Tibial artery (tissue), 4 donors: ENCODE measurements at regions not wholly inside any gene's neighbourhood (a gene's known extent, or its start where the extent isn't known, plus 50 kb on each side); places are given as distances from the start of the nearest gene placed in this dataset.

ENCODE experiments used
- DNase-seq, 2 donors: peaks; one replicate each; pipeline ENCODE4 v3.0.0-alpha.2; 2019
- H3K27ac ChIP-seq, 2 donors: fragments of 200-600 bp; sonication (generic) in 1 of 2; 1 replicate in 1 of 2; 2 replicates in 1 of 2; pipeline ENCODE4 v1.5.1; 2018 to 2019; ENCODE audit warnings: mild to moderate bottlenecking in 1 of 2
- H3K27me3 ChIP-seq, 2 donors: fragments of 200-600 bp; sonication (generic) in 1 of 2; one replicate each; pipeline versions ENCODE4 v1.5.1 to v1.6.0; 2016 to 2019
- H3K36me3 ChIP-seq, 3 donors: fragments of 200-600 bp; sonication (generic) in 2 of 3; one replicate each; pipeline ENCODE4 v1.5.1; 2016 to 2019; ENCODE audit warnings: mild to moderate bottlenecking in 2 of 3
- H3K4me1 ChIP-seq, 4 donors: fragments of 200-600 bp; sonication (generic) in 2 of 4; 1 replicate in 3 of 4; 2 replicates in 1 of 4; pipeline ENCODE4 v1.5.1; 2016 to 2019
- H3K4me3 ChIP-seq, 2 donors: fragments of 200-600 bp; sonication (generic) in 1 of 2; 1 replicate in 1 of 2; 2 replicates in 1 of 2; pipeline ENCODE4 v1.5.1; 2018 to 2019; ENCODE audit warnings: mild to moderate bottlenecking in 2 of 2
- H3K9me3 ChIP-seq, 3 donors: fragments of 200-600 bp; sonication (generic) in 1 of 3; one replicate each; pipeline ENCODE4 v1.5.1; 2016 to 2019
- CTCF ChIP-seq, 2 experiments: fragments of 200-600 bp in 1 of 2; fragments of 450-650 bp in 1 of 2; IDR thresholded peaks; one replicate each; pipeline ENCODE4 v1.5.1; 2017 to 2019; ENCODE audit warnings: antibody characterized with exemption in 2 of 2, mild to moderate bottlenecking in 1 of 2, moderate library complexity in 1 of 2
- intact Hi-C: fragments of 100-400 bp; cut with DNase I; formaldehyde crosslinking; loops from one replicate; pipeline ENCODE4 v1.15.0; 2023; ENCODE audit warnings: low total_unique reads

GRCh38 chr14:53672526-53672925 lies 284.1 kb downstream of the BMP4 start:
- DNase-seq, result no peak
- intact Hi-C loops, result no loop called here

GRCh38 chr14:53670701-53671100 lies 285.9 kb downstream of the BMP4 start:
- intact Hi-C loops, result no loop called here
- Histone ChIP-seq H3K9me3 (no peaks in the 10 kb centered on the region), H3K4me1 (no peaks in the 10 kb centered on the region), H3K36me3 (no peaks in the 10 kb centered on the region), H3K27me3 (no peaks in the 10 kb centered on the region), H3K27ac (no peak overlapping the region), H3K4me3 (no peak overlapping the region)
- no peak for TF ChIP-seq CTCF (IDR thresholded peaks at IDR 0.05)
- no peak for DNase-seq

More at GRCh38 chr14:53672526-53672925, 284.1 kb downstream of the BMP4 start:
- Histone ChIP-seq H3K36me3 (no peaks in the 10 kb centered on the region), H3K9me3 (peaks cover 0 to 9% (median 6%) of the 10 kb centered on the region in 3 donors), H3K4me1 (no peaks in the 10 kb centered on the region), H3K27me3 (no peaks in the 10 kb centered on the region), H3K4me3 (no peak overlapping the region), H3K27ac (no peak overlapping the region)
- TF ChIP-seq CTCF (IDR thresholded peaks at IDR 0.05), result no peak

DNA sequence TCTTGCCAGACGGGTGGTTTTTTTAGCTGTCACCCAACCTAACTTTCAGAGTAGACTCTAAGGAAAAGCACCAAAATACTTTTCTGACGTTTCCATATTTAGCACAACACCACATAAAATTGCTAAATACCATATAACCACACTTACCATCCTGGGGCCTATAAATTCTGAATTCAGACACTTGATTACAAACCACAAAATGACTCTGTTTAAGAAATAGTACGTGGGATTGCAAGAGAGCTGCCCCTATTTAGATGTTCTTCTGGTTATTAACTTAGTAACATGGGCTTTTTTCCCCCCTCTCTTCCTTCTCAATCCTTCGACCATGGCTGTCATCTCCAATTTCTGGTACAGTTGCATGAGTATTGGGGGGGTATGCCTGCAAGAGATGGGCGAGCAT lies 287.7 kb downstream of the BMP4 start:
- Histone ChIP-seq H3K4me1 (no peaks in the 10 kb centered on the region), H3K27ac (no peak overlapping the region), H3K36me3 (no peaks in the 10 kb centered on the region), H3K27me3 (no peaks in the 10 kb centered on the region), H3K4me3 (no peak overlapping the region), H3K9me3 (no peaks in the 10 kb centered on the region)
- intact Hi-C loops, result no loop called here
- no peak for TF ChIP-seq CTCF (IDR thresholded peaks at IDR 0.05)
- no peak for DNase-seq

DNA sequence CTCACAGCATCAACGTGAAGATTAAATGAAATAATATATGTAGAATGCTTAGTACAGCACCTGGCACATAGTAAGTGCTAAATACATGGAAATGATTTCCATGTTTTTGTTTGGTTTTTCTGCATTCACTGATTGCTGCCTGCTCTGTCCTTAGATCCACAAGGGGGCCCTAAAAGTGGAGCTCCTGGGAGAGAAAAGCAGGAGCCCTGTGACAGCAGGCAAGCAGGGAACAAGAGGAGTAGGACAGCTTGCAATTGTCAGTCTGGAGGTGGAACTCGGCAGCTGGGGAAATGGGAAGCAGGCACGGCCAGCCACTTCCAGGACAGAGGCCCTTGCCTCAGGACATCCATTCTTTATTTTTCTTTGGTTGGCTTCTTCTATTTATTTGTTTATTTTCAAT lies 292.9 kb downstream of the BMP4 start:
- H3K9me3 ChIP-seq, result peaks cover 0 to 7% (median 3%) of the 10 kb centered on the region in 3 donors
- H3K27me3 ChIP-seq, result no peaks in the 10 kb centered on the region
- no peak overlapping the region for H3K4me3 ChIP-seq
- no peak for TF ChIP-seq CTCF (IDR thresholded peaks at IDR 0.05)
- intact Hi-C loops, result no loop called here
- H3K27ac ChIP-seq, result no peak overlapping the region
- DNase-seq, result no peak
- no peaks in the 10 kb centered on the region for H3K36me3 ChIP-seq
- H3K4me1 ChIP-seq, result no peaks in the 10 kb centered on the region

- Histone ChIP-seq H3K36me3 (no peaks in the 10 kb centered on the region), H3K4me3 (no peak overlapping the region), H3K27ac (no peak overlapping the region), H3K27me3 (no peaks in the 10 kb centered on the region), H3K4me1 (no peaks in the 10 kb centered on the region), H3K9me3 (no peaks in the 10 kb centered on the region)
- no peak for TF ChIP-seq CTCF (IDR thresholded peaks at IDR 0.05)
- intact Hi-C loops, result no loop called here
- DNase-seq, result no peak
Observed at GRCh38 chr14:53655080-53655785, 301.4 kb downstream of the BMP4 start.

DNA sequence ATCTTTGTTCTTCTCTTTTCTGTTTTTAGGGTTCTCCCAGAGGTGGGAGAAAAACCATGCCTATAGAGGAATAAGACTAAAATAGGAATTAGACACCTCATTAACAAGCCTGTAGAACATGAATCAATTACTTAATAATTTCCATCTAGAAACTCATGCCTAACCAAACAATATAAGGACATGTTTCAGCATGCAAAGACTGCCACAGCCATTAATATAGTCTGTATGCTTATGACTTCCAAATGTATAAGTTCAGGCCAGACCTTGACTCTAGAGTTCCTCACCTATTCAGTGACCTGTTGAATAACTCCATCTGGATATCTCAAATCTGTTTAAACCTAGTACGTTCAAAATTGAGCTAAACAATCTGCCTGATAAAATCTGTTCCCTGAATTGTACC lies 304.6 kb downstream of the BMP4 start:
- no peak for DNase-seq
- intact Hi-C loops, result no loop called here
- TF ChIP-seq CTCF (IDR thresholded peaks at IDR 0.05), result no peak
- Histone ChIP-seq H3K9me3 (no peaks in the 10 kb centered on the region), H3K36me3 (no peaks in the 10 kb centered on the region), H3K4me1 (no peaks in the 10 kb centered on the region), H3K27ac (no peak overlapping the region), H3K4me3 (no peak overlapping the region), H3K27me3 (no peaks in the 10 kb centered on the region)
